ENCODE measurements at regions not wholly inside any gene's neighbourhood (a gene's known extent, or its start where the extent isn't known, plus 50 kb on each side); places are given as distances from the start of the nearest gene placed in this dataset.

DNA sequence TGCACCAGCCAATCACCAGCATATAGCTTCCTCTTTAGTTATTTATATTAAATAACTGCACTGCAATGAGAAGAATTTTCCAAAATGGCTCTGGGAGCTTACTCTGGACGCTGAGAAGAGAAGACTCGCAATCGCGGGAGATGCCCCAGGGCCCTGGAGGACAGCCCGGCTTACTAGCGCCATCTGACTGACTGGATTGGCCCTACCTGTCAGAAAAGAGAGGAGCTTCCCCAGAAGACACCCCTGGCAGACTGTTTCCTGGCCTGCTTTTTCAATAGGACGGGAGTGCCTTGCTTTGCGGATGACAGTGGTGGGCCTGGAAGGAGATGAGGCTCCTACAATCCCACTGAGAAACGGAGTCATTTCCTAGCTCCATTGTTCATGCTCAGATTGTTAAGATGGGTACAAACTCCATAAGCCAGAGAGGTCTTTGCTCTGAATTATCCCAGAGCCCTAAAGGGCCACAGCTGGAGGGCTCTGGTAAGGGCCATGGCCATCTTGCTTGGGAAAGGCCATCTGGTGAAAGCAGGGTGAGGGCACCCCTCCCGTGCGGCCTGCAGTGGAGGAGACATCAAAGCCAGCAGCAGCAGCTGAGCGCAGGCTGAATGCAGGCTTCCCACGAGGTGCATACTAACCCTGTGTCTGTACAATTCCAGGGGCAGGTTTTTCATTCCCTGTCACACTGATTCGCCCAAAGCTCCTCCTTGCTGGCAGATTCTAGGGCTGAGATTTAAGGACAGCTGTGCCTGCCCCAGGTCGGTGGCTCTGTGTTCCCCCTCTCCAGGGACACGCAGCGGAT lies 92.1 kb downstream of the GALR1 start:
- TF ChIP-seq, protein P1, sequence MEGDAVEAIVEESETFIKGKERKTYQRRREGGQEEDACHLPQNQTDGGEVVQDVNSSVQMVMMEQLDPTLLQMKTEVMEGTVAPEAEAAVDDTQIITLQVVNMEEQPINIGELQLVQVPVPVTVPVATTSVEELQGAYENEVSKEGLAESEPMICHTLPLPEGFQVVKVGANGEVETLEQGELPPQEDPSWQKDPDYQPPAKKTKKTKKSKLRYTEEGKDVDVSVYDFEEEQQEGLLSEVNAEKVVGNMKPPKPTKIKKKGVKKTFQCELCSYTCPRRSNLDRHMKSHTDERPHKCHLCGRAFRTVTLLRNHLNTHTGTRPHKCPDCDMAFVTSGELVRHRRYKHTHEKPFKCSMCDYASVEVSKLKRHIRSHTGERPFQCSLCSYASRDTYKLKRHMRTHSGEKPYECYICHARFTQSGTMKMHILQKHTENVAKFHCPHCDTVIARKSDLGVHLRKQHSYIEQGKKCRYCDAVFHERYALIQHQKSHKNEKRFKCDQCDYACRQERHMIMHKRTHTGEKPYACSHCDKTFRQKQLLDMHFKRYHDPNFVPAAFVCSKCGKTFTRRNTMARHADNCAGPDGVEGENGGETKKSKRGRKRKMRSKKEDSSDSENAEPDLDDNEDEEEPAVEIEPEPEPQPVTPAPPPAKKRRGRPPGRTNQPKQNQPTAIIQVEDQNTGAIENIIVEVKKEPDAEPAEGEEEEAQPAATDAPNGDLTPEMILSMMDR (IDR thresholded peaks at IDR 0.05; ENCODE audit: low read depth, low read length) = no peak
- TF ChIP-seq POLR2A (IDR thresholded peaks at IDR 0.05; ENCODE audit: extremely low read depth, insufficient read length) = no peak
- TF ChIP-seq, protein P2, sequence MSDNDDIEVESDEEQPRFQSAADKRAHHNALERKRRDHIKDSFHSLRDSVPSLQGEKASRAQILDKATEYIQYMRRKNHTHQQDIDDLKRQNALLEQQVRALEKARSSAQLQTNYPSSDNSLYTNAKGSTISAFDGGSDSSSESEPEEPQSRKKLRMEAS (IDR thresholded peaks at IDR 0.05; ENCODE audit: low read depth, low read length) = no peak
- TF ChIP-seq MYC (IDR thresholded peaks at IDR 0.05; ENCODE audit: low read depth, low read length) = no peak
